ENCODE measurements at regions not wholly inside any gene's neighbourhood (a gene's known extent, or its start where the extent isn't known, plus 50 kb on each side); places are given as distances from the start of the nearest gene placed in this dataset.

GRCh38 chr1:193733674-193734073 is 547.3 kb upstream of the B3GALT2 start:
- DNase-seq (ENCODE audit: low read depth) = no peak

- no peak for DNase-seq (ENCODE audit: low read depth)
Measured at GRCh38 chr1:193730017-193730416, 543.6 kb upstream of the B3GALT2 start.

- DNase-seq (ENCODE audit: low read depth) = no peak
Measured at GRCh38 chr1:193729429-193729828, 543.0 kb upstream of the B3GALT2 start.

- DNase-seq (ENCODE audit: low read depth) = no peak
Measured at GRCh38 chr1:193727850-193728249, 541.4 kb upstream of the B3GALT2 start.

GRCh38 chr1:193726722-193727121 is 540.3 kb upstream of the B3GALT2 start:
- no peak for DNase-seq (ENCODE audit: low read depth)

- DNase-seq (ENCODE audit: low read depth) = no peak
Measured at GRCh38 chr1:193712392-193712791, 526.0 kb upstream of the B3GALT2 start.

- DNase-seq (ENCODE audit: low read depth) = no peak
Measured at GRCh38 chr1:193709607-193710006, 523.2 kb upstream of the B3GALT2 start.

GRCh38 chr1:193707271-193708021 is 521.0 kb upstream of the B3GALT2 start:
- DNase-seq (ENCODE audit: low read depth) = no peak

- no peak for DNase-seq (ENCODE audit: low read depth)
Measured at GRCh38 chr1:193706766-193707165, 520.4 kb upstream of the B3GALT2 start.

GRCh38 chr1:193705554-193705981 is 519.2 kb upstream of the B3GALT2 start:
- DNase-seq (ENCODE audit: low read depth) = no peak

GRCh38 chr1:193703655-193704054 is 517.2 kb upstream of the B3GALT2 start:
- DNase-seq (ENCODE audit: low read depth) = no peak

GRCh38 chr1:193703121-193703520 is 516.7 kb upstream of the B3GALT2 start:
- no peak for DNase-seq (ENCODE audit: low read depth)

GRCh38 chr1:193701759-193702158 is 515.3 kb upstream of the B3GALT2 start:
- no peak for DNase-seq (ENCODE audit: low read depth)

- DNase-seq (ENCODE audit: low read depth) = no peak
Measured at GRCh38 chr1:193700710-193701355, 514.4 kb upstream of the B3GALT2 start.

- DNase-seq (ENCODE audit: low read depth) = no peak
Measured at GRCh38 chr1:193699261-193699660, 512.8 kb upstream of the B3GALT2 start.

GRCh38 chr1:193697776-193698175 is 511.4 kb upstream of the B3GALT2 start:
- DNase-seq (ENCODE audit: low read depth) = no peak

- no peak for DNase-seq (ENCODE audit: low read depth)
Measured at GRCh38 chr1:193697115-193697762, 510.8 kb upstream of the B3GALT2 start.

GRCh38 chr1:193694741-193695140 is 508.3 kb upstream of the B3GALT2 start:
- no peak for DNase-seq (ENCODE audit: low read depth)

GRCh38 chr1:193685986-193686385 is 499.6 kb upstream of the B3GALT2 start:
- no peak for DNase-seq (ENCODE audit: low read depth)

- DNase-seq (ENCODE audit: low read depth) = no peak
Measured at GRCh38 chr1:193681422-193681821, 495.0 kb upstream of the B3GALT2 start.

- DNase-seq (ENCODE audit: low read depth) = no peak
Measured at GRCh38 chr1:193680924-193681316, 494.5 kb upstream of the B3GALT2 start.

GRCh38 chr1:193680247-193680923 is 494.0 kb upstream of the B3GALT2 start:
- no peak for DNase-seq (ENCODE audit: low read depth)

- no peak for DNase-seq (ENCODE audit: low read depth)
Measured at GRCh38 chr1:193677874-193678273, 491.5 kb upstream of the B3GALT2 start.

All from T follicular helper cell (primary cell).